Activated effector memory CD4-positive, alpha-beta T cell treated with Interleukin-2 at 50 U/mL for 16 hours (primary cell): ENCODE measurements at regions not wholly inside any gene's neighbourhood (a gene's known extent, or its start where the extent isn't known, plus 50 kb on each side); places are given as distances from the start of the nearest gene placed in this dataset.
"Not testable (repeated sequence)": the region's sequence is repeated elsewhere in the genome, so short reads cannot be mapped to it uniquely, and the experiment has no call there.

Source experiments
- DNase-seq: peaks from one replicate; pipeline ENCODE4 v3.0.0-alpha.2; 2020

- no peak for DNase-seq
These were observed 251.1 kb upstream of the RAB4A start for GRCh38 chr1:229019663-229020271.

GRCh38 chr1:229021034-229021433 lies 249.9 kb upstream of the RAB4A start:
- not testable (repeated sequence) for DNase-seq

GRCh38 chr1:229022595-229023333 lies 248.1 kb upstream of the RAB4A start:
- DNase-seq, result no peak

- no peak for DNase-seq
These were observed 247.1 kb upstream of the RAB4A start for GRCh38 chr1:229023651-229024300.

- DNase-seq, result no peak
These were observed 246.3 kb upstream of the RAB4A start for GRCh38 chr1:229024528-229025130.

GRCh38 chr1:229025576-229025975 lies 245.3 kb upstream of the RAB4A start:
- no peak for DNase-seq

GRCh38 chr1:229027158-229027557 lies 243.8 kb upstream of the RAB4A start:
- DNase-seq, result no peak

- no peak for DNase-seq
These were observed 243.2 kb upstream of the RAB4A start for GRCh38 chr1:229027622-229028182.

- no peak for DNase-seq
These were observed 242.4 kb upstream of the RAB4A start for GRCh38 chr1:229028544-229028943.

- no peak for DNase-seq
These were observed 241.7 kb upstream of the RAB4A start for GRCh38 chr1:229028987-229029878.

GRCh38 chr1:229029879-229030235 lies 241.1 kb upstream of the RAB4A start:
- DNase-seq, result no peak

GRCh38 chr1:229030630-229031029 lies 240.3 kb upstream of the RAB4A start:
- DNase-seq, result no peak

GRCh38 chr1:229031061-229031460 lies 239.8 kb upstream of the RAB4A start:
- DNase-seq, result no peak

- DNase-seq, result no peak
These were observed 239.2 kb upstream of the RAB4A start for GRCh38 chr1:229031481-229032341.

GRCh38 chr1:229032375-229032774 lies 238.5 kb upstream of the RAB4A start:
- DNase-seq, result no peak

- DNase-seq, result no peak
These were observed 237.4 kb upstream of the RAB4A start for GRCh38 chr1:229033480-229033879.

GRCh38 chr1:229034342-229034741 lies 236.6 kb upstream of the RAB4A start:
- no peak for DNase-seq

- DNase-seq, result no peak
These were observed 235.7 kb upstream of the RAB4A start for GRCh38 chr1:229035054-229035747.

GRCh38 chr1:229035748-229036082 lies 235.2 kb upstream of the RAB4A start:
- no peak for DNase-seq

GRCh38 chr1:229037806-229038405 lies 233.0 kb upstream of the RAB4A start:
- no peak for DNase-seq
